ENCODE measurements at regions not wholly inside any gene's neighbourhood (a gene's known extent, or its start where the extent isn't known, plus 50 kb on each side); places are given as distances from the start of the nearest gene placed in this dataset.
A peak's percentile ranks its signal among the peaks of the same experiment; 100 is the strongest.

- Histone ChIP-seq H3K4me1 (ENCODE audit: insufficient read depth) (peaks cover 3% of the 10 kb centered on the region; the same call in 1 of the 2 replicates), H3K4me3 (no peak overlapping the region), H2AFZ (no peak overlapping the region), H3F3A (replicated peaks; ENCODE audit: low read depth) (no peaks in the 10 kb centered on the region), H3K79me2 (replicated peaks; ENCODE audit: insufficient read depth) (no peaks in the 10 kb centered on the region), H3K9me2 (ENCODE audit: insufficient read depth) (0 out of 2 replicates have a peak, but pooled peaks cover 5% of the 10 kb centered on the region), H3K36me3 (ENCODE audit: insufficient read depth) (no peaks in the 10 kb centered on the region), H3K27ac (ENCODE audit: low read depth) (no peak overlapping the region), H3K4me2 (no peak overlapping the region), H3K27me3 (ENCODE audit: insufficient read depth) (no peaks in the 10 kb centered on the region), H4K20me1 (replicated peaks; ENCODE audit: insufficient read depth) (no peaks in the 10 kb centered on the region)
- H3K4me3 Mint-ChIP-seq, result no peak overlapping the region
- peaks cover 4% of the 10 kb centered on the region; the same call in 1 of the 3 replicates for H3K9me3 Mint-ChIP-seq
- H3K27me3 Mint-ChIP-seq (ENCODE audit: insufficient read depth, low read depth, poor library complexity), result peaks cover 3% of the 10 kb centered on the region
- peaks cover 9% of the 10 kb centered on the region for H3K4me1 Mint-ChIP-seq
- 0 out of 2 replicates have a peak overlapping the region, but pooled peaks have one; percentile 35 for H3K27ac Mint-ChIP-seq
- DNase-seq (ENCODE audit: low spot score) (peak; percentile 55), ATAC-seq (peak; percentile 53)
- TF ChIP-seq JUNB (IDR thresholded peaks at IDR 0.05; ENCODE audit: unreplicated experiment) (no peak), ETS1 (IDR thresholded peaks at IDR 0.05) (no peak), CTCF (conservative IDR thresholded peaks at IDR 0.05; ENCODE audit: low read depth in 2 of 2) (no peak), POLR2AphosphoS5 (IDR thresholded peaks at IDR 0.05; ENCODE audit: low read depth) (no peak), ZNF331 (CRISPR knock-in tag; IDR thresholded peaks at IDR 0.05; ENCODE audit: low read depth) (no peak), EZH2phosphoT487 (IDR thresholded peaks at IDR 0.05; ENCODE audit: unreplicated experiment) (no peak), NANOG (IDR thresholded peaks at IDR 0.05; ENCODE audit: borderline replicate concordance) (no peak), STAT1 (IDR thresholded peaks at IDR 0.05; ENCODE audit: unreplicated experiment) (no peak)
- TF ChIP-seq, protein P1, sequence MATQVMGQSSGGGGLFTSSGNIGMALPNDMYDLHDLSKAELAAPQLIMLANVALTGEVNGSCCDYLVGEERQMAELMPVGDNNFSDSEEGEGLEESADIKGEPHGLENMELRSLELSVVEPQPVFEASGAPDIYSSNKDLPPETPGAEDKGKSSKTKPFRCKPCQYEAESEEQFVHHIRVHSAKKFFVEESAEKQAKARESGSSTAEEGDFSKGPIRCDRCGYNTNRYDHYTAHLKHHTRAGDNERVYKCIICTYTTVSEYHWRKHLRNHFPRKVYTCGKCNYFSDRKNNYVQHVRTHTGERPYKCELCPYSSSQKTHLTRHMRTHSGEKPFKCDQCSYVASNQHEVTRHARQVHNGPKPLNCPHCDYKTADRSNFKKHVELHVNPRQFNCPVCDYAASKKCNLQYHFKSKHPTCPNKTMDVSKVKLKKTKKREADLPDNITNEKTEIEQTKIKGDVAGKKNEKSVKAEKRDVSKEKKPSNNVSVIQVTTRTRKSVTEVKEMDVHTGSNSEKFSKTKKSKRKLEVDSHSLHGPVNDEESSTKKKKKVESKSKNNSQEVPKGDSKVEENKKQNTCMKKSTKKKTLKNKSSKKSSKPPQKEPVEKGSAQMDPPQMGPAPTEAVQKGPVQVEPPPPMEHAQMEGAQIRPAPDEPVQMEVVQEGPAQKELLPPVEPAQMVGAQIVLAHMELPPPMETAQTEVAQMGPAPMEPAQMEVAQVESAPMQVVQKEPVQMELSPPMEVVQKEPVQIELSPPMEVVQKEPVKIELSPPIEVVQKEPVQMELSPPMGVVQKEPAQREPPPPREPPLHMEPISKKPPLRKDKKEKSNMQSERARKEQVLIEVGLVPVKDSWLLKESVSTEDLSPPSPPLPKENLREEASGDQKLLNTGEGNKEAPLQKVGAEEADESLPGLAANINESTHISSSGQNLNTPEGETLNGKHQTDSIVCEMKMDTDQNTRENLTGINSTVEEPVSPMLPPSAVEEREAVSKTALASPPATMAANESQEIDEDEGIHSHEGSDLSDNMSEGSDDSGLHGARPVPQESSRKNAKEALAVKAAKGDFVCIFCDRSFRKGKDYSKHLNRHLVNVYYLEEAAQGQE (IDR thresholded peaks at IDR 0.05; ENCODE audit: unreplicated experiment), result no peak
- H3K36me3 Mint-ChIP-seq (ENCODE audit: low read depth), result peaks cover 3% of the 10 kb centered on the region; the same call in 2 of the 3 replicates
These were observed 111.0 kb upstream of the MAX start for GRCh38 chr14:65213316-65213715.

- Mint-ChIP-seq H3K27ac (no peak overlapping the region), H3K27me3 (ENCODE audit: insufficient read depth, low read depth, poor library complexity) (peaks cover 3% of the 10 kb centered on the region), H3K36me3 (ENCODE audit: low read depth) (peaks cover 3% of the 10 kb centered on the region; the same call in 2 of the 3 replicates), H3K9me3 (peaks cover 4% of the 10 kb centered on the region; the same call in 1 of the 3 replicates), H3K4me1 (peaks cover 9% of the 10 kb centered on the region), H3K4me3 (no peak overlapping the region)
- no peak overlapping the region for H3K27ac ChIP-seq (ENCODE audit: low read depth)
- H3F3A ChIP-seq (replicated peaks; ENCODE audit: low read depth), result no peaks in the 10 kb centered on the region
- H3K27me3 ChIP-seq (ENCODE audit: insufficient read depth), result no peaks in the 10 kb centered on the region
- no peaks in the 10 kb centered on the region for H4K20me1 ChIP-seq (replicated peaks; ENCODE audit: insufficient read depth)
- no peak overlapping the region for H3K4me2 ChIP-seq
- H3K79me2 ChIP-seq (replicated peaks; ENCODE audit: insufficient read depth), result no peaks in the 10 kb centered on the region
- DNase-seq (ENCODE audit: low spot score) (no peak), ATAC-seq (no peak)
- H3K4me3 ChIP-seq, result no peak overlapping the region
- no peaks in the 10 kb centered on the region for H3K36me3 ChIP-seq (ENCODE audit: insufficient read depth)
- no peak overlapping the region for H2AFZ ChIP-seq
- peaks cover 3% of the 10 kb centered on the region; the same call in 1 of the 2 replicates for H3K4me1 ChIP-seq (ENCODE audit: insufficient read depth)
- H3K9me2 ChIP-seq (ENCODE audit: insufficient read depth), result 0 out of 2 replicates have a peak, but pooled peaks cover 5% of the 10 kb centered on the region
- TF ChIP-seq CTCF (conservative IDR thresholded peaks at IDR 0.05; ENCODE audit: low read depth in 2 of 2), result no peak
These were observed 112.4 kb upstream of the MAX start for GRCh38 chr14:65214741-65215140.

All from GM23338 (cell line).